ENCODE measurements at regions not wholly inside any gene's neighbourhood (a gene's known extent, or its start where the extent isn't known, plus 50 kb on each side); places are given as distances from the start of the nearest gene placed in this dataset.
A peak's percentile ranks its signal among the peaks of the same experiment; 100 is the strongest.

DNA sequence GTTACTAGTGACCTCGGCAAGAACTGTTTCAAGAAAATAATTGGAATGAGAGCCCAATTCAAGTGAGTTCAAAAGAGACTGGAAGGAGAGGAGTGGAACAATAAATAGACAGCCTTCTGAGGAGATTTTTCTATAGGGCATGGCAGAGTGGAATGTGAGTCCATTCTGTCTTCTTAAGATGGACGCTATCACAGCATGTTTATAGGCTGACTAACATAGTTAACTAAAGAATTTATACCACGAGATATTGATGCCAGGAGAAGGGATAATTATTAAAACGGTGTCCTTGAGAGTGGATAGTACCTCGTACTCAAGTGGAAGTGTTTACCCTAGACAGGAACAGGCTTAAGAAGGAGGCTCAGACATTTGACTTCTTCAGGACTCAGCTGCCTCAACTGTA lies 143.5 kb upstream of the RBBP8 start:
- ATAC-seq (no peak), DNase-seq (ENCODE audit: low read depth in 1 of 2, low spot score in 1 of 2) (no peak), FAIRE-seq (no peak)
- Histone ChIP-seq H3K9me3 (no peaks in the 10 kb centered on the region), H3K4me1 (no peaks in the 10 kb centered on the region), H3K4me2 (no peak overlapping the region), H3K27ac (no peak overlapping the region), H3K4me3 (no peak overlapping the region)
- 28% methylated on average over 5 of the region's 5 CpGs for WGBS (ENCODE audit: missing lambda C conversion rate)
- ChIA-PET POLR2A (no interaction called here), CTCF (interaction anchor here (1.4 kb wide), 1 partner anchor 9 kb away, joined by 4 read pairs; no protein-coding TSS in a partner anchor)
- TF ChIP-seq JUNB (IDR thresholded peaks at IDR 0.05) = no peak
- no peak for TF ChIP-seq NPAS2 (CRISPR knock-in tag; IDR thresholded peaks at IDR 0.05; ENCODE audit: borderline replicate concordance)

DNA sequence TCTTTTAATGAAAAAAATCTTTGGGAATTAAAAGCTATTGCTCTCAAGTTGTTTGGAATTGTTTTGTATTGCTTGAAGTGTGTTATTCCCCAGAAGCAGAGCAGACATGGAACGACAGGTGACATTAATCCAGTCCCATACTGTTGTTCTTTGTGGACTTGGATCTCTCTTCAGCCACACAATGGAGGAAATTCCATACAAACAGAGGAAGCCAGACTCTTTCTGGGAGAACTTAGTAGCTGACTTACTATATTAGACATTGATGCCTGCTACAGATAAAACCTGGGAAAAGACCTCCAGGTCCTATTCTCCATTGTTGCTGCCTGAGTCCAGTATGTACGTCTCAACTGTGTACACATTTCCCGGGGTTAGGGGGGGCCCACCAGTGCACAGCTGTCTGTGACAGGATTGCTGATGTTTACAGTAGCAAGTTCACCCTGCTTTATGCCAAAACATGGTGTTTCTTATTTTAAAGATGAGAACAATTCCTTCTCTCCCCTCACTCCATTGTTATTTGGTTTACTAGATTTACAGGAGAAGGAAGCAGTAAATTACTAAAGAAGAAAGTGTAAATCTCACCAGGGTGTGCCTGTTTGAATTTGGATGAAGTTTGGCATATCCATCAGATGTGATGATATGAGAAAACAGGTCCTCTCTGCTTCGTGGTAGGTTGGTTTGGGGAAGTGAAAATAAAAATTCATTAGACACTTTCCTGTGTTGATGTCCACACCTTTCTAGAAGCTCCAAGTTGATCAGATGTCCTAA lies 142.4 kb upstream of the RBBP8 start:
- 41% methylated on average over 4 of the region's 4 CpGs for WGBS (ENCODE audit: missing lambda C conversion rate)
- no peak overlapping the region for H3K4me2 ChIP-seq
- no peak overlapping the region for H3K4me3 ChIP-seq
- no peak for ATAC-seq
- H3K27ac ChIP-seq = no peak overlapping the region
- ChIA-PET POLR2A (no interaction called here), CTCF (interaction anchor here (0.7 to 1.4 kb wide), 2 partner anchors 8 to 591 kb away, joined by 3 to 4 read pairs; no protein-coding TSS in a partner anchor)
- H3K4me1 ChIP-seq = no peaks in the 10 kb centered on the region
- no peaks in the 10 kb centered on the region for H3K9me3 ChIP-seq
- no peak for DNase-seq (ENCODE audit: low read depth in 1 of 2, low spot score in 1 of 2)
- no peak for FAIRE-seq
- no peak for TF ChIP-seq ZFP36 (IDR thresholded peaks at IDR 0.05; ENCODE audit: borderline replicate concordance, partially characterized antibody)
- TF ChIP-seq RNF2 (IDR thresholded peaks at IDR 0.05; ENCODE audit: borderline replicate concordance, low read depth) = no peak
- no peak for TF ChIP-seq CHD4 (IDR thresholded peaks at IDR 0.05; ENCODE audit: borderline replicate concordance)
- no peak for TF ChIP-seq CBX2 (IDR thresholded peaks at IDR 0.05; ENCODE audit: borderline replicate concordance, low read depth)
- no peak for TF ChIP-seq SMC3 (IDR thresholded peaks at IDR 0.05)

DNA sequence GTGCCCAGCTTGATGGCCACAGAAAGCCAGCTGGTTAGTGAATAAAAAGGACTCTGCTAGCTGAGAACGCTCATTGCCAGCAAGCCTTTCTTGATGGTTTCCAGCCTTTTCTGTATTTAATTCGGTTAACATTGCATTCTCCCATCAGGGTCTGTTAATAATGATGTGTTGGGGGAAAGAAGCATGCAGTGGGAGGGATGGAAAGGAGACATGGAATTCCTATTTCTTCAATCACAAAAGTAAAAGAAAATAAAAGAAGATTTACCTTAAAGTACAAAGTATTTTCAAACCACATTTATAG lies 141.9 kb upstream of the RBBP8 start:
- ChIA-PET POLR2A (no interaction called here), CTCF (no interaction called here)
- Histone ChIP-seq H3K4me1 (peaks cover 4% of the 10 kb centered on the region; the same call in 1 of the 3 replicates), H3K9me3 (no peaks in the 10 kb centered on the region), H3K27ac (no peak overlapping the region), H3K4me2 (no peak overlapping the region), H3K4me3 (no peak overlapping the region)
- TF ChIP-seq TP53 (CRISPR knock-in tag; IDR thresholded peaks at IDR 0.05) (no peak), EHF (CRISPR knock-in tag; IDR thresholded peaks at IDR 0.05) (no peak), HOXA7 (CRISPR knock-in tag; IDR thresholded peaks at IDR 0.05) (no peak), CBX8 (IDR thresholded peaks at IDR 0.05) (no peak), CEBPB (IDR thresholded peaks at IDR 0.05) (no peak), KDM5A (IDR thresholded peaks at IDR 0.05) (no peak), FOSL2 (IDR thresholded peaks at IDR 0.05) (no peak), FOSL2 (CRISPR knock-in tag; IDR thresholded peaks at IDR 0.05) (no peak), ZSCAN20 (CRISPR knock-in tag; IDR thresholded peaks at IDR 0.05) (no peak)
- TF ChIP-seq, protein P1, sequence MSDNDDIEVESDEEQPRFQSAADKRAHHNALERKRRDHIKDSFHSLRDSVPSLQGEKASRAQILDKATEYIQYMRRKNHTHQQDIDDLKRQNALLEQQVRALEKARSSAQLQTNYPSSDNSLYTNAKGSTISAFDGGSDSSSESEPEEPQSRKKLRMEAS (IDR thresholded peaks at IDR 0.05) = no peak
- ATAC-seq = no peak
- no peak for FAIRE-seq
- WGBS (ENCODE audit: missing lambda C conversion rate) = 66% methylated on average over 2 of the region's 2 CpGs
- no peak for DNase-seq (ENCODE audit: low read depth in 1 of 2, low spot score in 1 of 2)

DNA sequence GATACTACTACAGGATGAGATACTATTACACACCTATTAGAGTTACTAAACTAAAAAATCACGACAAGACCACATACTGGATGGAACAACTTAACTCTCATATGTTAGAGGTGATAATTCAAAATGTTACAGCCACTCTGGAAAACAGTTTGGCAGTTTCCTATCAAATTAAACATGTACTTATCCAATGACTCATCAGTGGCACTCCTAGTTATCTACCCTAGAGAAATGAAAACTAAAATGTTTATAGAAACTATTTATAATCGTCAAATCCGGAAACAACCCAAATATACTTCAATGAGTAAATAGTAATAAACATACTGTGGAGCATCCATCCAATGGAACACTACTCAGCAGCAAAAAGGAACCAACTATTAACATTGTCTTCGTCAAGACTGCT lies 137.0 kb upstream of the RBBP8 start:
- ChIA-PET POLR2A (no interaction called here), CTCF (no interaction called here)
- 38% methylated on average over 4 of the region's 4 CpGs for WGBS (ENCODE audit: missing lambda C conversion rate)
- no peak for DNase-seq (ENCODE audit: low read depth in 1 of 2, low spot score in 1 of 2)
- Histone ChIP-seq H3K9me3 (no peaks in the 10 kb centered on the region), H3K27ac (no peak overlapping the region), H3K4me2 (no peak overlapping the region), H3K4me1 (peaks cover 9% of the 10 kb centered on the region; the same call in 1 of the 3 replicates), H3K4me3 (no peak overlapping the region)
- TF ChIP-seq MAZ (IDR thresholded peaks at IDR 0.05; ENCODE audit: borderline replicate concordance, low read depth, low read length) (no peak), CHD4 (IDR thresholded peaks at IDR 0.05; ENCODE audit: borderline replicate concordance) (no peak), FOSL2 (IDR thresholded peaks at IDR 0.05) (no peak), FOSL2 (CRISPR knock-in tag; IDR thresholded peaks at IDR 0.05) (peak; percentile 7; the same call in 1 of the 2 replicates), HOXA7 (CRISPR knock-in tag; IDR thresholded peaks at IDR 0.05) (no peak), NR3C1 (IDR thresholded peaks at IDR 0.05) (no peak)
- no peak for ATAC-seq
- FAIRE-seq = no peak
